ENCODE measurements at regions not wholly inside any gene's neighbourhood (a gene's known extent, or its start where the extent isn't known, plus 50 kb on each side); places are given as distances from the start of the nearest gene placed in this dataset.

DNA sequence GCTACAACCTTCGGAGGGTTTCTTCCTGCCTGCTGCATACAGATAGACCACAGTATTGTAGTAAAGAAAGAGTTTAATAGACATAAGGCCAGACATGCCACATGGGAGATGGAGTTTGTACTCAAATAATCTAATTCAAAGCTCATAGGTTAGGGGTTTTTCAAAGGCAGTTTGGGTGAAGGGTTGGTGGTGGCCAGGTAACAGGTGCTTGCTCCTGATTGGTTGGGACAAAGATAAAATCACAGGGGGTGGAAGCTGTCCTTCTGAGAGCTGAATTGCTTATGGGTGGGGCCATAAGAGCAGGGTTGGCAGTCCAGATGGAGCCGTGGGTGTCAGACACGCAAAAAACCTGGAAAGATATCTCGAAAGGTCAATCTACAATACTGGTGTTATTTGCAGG, 92.3 kb upstream of the ETV3 start:
- DNase-seq (no peak), ATAC-seq (ENCODE audit: poor library complexity) (no peak)
- Histone ChIP-seq H3K27ac (ENCODE audit: low read depth in 1 of 2, low read length in 2 of 2) (no peak overlapping the region), H3K36me3 (ENCODE audit: insufficient read depth, low read length) (no peaks in the 10 kb centered on the region), H3K27me3 (ENCODE audit: control insufficient read depth in 1 of 2, insufficient read depth in 2 of 2, low read length in 2 of 2) (peaks cover 0 to 7% of the 10 kb centered on the region in 2 experiments), H3K4me3 (ENCODE audit: low read length) (no peak overlapping the region), H3K4me1 (ENCODE audit: insufficient read depth, low read length) (no peaks in the 10 kb centered on the region), H3K9me3 (ENCODE audit: control insufficient read depth in 1 of 2, insufficient read depth in 1 of 2, low read length in 2 of 2) (no peaks in the 10 kb centered on the region)
- ChIA-PET POLR2A (no interaction called here), CTCF (no interaction called here)
- Mint-ChIP-seq H3K27me3 (peaks cover 38% of the 10 kb centered on the region), H3K36me3 (ENCODE audit: low read depth) (no peaks in the 10 kb centered on the region), H3K4me1 (ENCODE audit: low read depth) (no peaks in the 10 kb centered on the region), H3K4me3 (no peak overlapping the region), H3K9me3 (no peaks in the 10 kb centered on the region), H3K27ac (no peak overlapping the region)
- TF ChIP-seq, protein P1, sequence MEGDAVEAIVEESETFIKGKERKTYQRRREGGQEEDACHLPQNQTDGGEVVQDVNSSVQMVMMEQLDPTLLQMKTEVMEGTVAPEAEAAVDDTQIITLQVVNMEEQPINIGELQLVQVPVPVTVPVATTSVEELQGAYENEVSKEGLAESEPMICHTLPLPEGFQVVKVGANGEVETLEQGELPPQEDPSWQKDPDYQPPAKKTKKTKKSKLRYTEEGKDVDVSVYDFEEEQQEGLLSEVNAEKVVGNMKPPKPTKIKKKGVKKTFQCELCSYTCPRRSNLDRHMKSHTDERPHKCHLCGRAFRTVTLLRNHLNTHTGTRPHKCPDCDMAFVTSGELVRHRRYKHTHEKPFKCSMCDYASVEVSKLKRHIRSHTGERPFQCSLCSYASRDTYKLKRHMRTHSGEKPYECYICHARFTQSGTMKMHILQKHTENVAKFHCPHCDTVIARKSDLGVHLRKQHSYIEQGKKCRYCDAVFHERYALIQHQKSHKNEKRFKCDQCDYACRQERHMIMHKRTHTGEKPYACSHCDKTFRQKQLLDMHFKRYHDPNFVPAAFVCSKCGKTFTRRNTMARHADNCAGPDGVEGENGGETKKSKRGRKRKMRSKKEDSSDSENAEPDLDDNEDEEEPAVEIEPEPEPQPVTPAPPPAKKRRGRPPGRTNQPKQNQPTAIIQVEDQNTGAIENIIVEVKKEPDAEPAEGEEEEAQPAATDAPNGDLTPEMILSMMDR (IDR thresholded peaks at IDR 0.05): no peak
- intact Hi-C loops (cut with DNase I, micrococcal nuclease): no loop called here

DNA sequence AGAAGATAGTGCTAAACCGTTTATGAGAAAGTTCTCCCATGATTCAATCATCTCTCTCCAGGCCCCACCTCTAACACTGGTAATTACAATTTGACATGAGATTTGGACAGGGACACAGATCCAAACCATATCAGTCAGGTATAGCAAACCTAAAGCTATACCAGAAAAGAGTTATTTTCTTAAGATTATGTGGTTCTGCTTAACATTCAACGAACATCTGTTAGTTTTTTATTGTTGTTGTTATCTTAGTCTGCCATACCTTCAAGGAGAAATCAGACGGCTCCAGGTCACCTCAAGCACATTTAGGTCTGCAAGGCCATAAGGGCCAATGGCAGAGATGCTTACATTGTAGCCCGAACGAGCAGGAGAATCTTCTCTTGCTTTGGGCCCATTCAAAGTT, 89.5 kb upstream of the ETV3 start:
- no peaks in the 10 kb centered on the region for H3K9me3 Mint-ChIP-seq
- ChIA-PET POLR2A (no interaction called here), CTCF (no interaction called here)
- no peaks in the 10 kb centered on the region for H3K36me3 ChIP-seq (ENCODE audit: insufficient read depth, low read length)
- no peak overlapping the region for H3K27ac Mint-ChIP-seq
- H3K4me1 ChIP-seq (ENCODE audit: insufficient read depth, low read length): no peaks in the 10 kb centered on the region
- no peaks in the 10 kb centered on the region for H3K4me1 Mint-ChIP-seq (ENCODE audit: low read depth)
- TF ChIP-seq, protein P1 (IDR thresholded peaks at IDR 0.05): no peak
- no peak overlapping the region for H3K4me3 ChIP-seq (ENCODE audit: low read length)
- H3K4me3 Mint-ChIP-seq: no peak overlapping the region
- peaks cover 4 to 23% of the 10 kb centered on the region in 2 experiments for H3K27me3 ChIP-seq (ENCODE audit: control insufficient read depth in 1 of 2, insufficient read depth in 2 of 2, low read length in 2 of 2)
- peaks cover 0 to 5% of the 10 kb centered on the region in 2 experiments for H3K9me3 ChIP-seq (ENCODE audit: control insufficient read depth in 1 of 2, insufficient read depth in 1 of 2, low read length in 2 of 2)
- peaks cover 60% of the 10 kb centered on the region for H3K27me3 Mint-ChIP-seq
- no peak for DNase-seq
- intact Hi-C loops (cut with DNase I, micrococcal nuclease): no loop called here
- no peaks in the 10 kb centered on the region for H3K36me3 Mint-ChIP-seq (ENCODE audit: low read depth)
- no peak overlapping the region for H3K27ac ChIP-seq (ENCODE audit: low read depth in 1 of 2, low read length in 2 of 2)
- no peak for ATAC-seq (ENCODE audit: poor library complexity)

DNA sequence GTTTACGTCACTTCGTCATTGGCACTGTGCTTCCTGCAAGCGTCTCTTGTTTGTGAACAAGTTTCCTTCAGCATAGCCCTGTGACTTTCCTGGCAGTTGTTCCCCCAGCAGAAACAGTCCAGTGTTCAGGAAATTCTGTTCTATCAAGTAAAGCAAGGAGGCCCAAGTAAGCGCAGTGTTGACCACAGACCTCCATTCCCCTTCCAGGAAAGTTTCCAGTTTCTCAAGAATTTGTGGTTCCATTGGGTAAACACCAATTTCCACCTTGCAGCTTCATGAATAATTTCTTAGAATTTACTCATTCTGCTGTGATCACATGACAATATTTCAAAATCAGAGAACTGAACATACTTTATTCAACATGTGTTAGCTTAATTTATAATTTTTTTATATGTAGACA, 88.5 kb upstream of the ETV3 start:
- peaks cover 0 to 5% of the 10 kb centered on the region in 2 experiments for H3K9me3 ChIP-seq (ENCODE audit: control insufficient read depth in 1 of 2, insufficient read depth in 1 of 2, low read length in 2 of 2)
- CTCF ChIA-PET: no interaction called here
- intact Hi-C loops (cut with DNase I, micrococcal nuclease): no loop called here
- H3K27ac Mint-ChIP-seq: no peak overlapping the region
- POLR2A ChIA-PET: no interaction called here
- H3K4me3 ChIP-seq (ENCODE audit: low read length): no peak overlapping the region
- TF ChIP-seq, protein P1 (IDR thresholded peaks at IDR 0.05): no peak
- DNase-seq (no peak), ATAC-seq (ENCODE audit: poor library complexity) (no peak)
- H3K36me3 ChIP-seq (ENCODE audit: insufficient read depth, low read length): no peaks in the 10 kb centered on the region
- H3K36me3 Mint-ChIP-seq (ENCODE audit: low read depth): no peaks in the 10 kb centered on the region
- no peaks in the 10 kb centered on the region for H3K9me3 Mint-ChIP-seq
- H3K4me3 Mint-ChIP-seq: no peak overlapping the region
- no peaks in the 10 kb centered on the region for H3K4me1 Mint-ChIP-seq (ENCODE audit: low read depth)
- no peak overlapping the region for H3K27ac ChIP-seq (ENCODE audit: low read depth in 1 of 2, low read length in 2 of 2)
- no peaks in the 10 kb centered on the region for H3K4me1 ChIP-seq (ENCODE audit: insufficient read depth, low read length)
- peaks cover 69% of the 10 kb centered on the region for H3K27me3 Mint-ChIP-seq
- H3K27me3 ChIP-seq (ENCODE audit: control insufficient read depth in 1 of 2, insufficient read depth in 2 of 2, low read length in 2 of 2): peaks cover 4 to 29% of the 10 kb centered on the region in 2 experiments
